GM23338 (cell line): ENCODE measurements at regions not wholly inside any gene's neighbourhood (a gene's known extent, or its start where the extent isn't known, plus 50 kb on each side); places are given as distances from the start of the nearest gene placed in this dataset.

Source experiments
- ATAC-seq: fragments of 200-7000 bp; cut with Tn5 transposase; 3 replicates; pipeline ENCODE4 v1.9.1; 2020
- DNase-seq: peaks from one replicate; pipeline ENCODE4 v3.0.0-alpha.2; 2015; ENCODE audit warnings: low spot score
- H2AFZ ChIP-seq: fragments of 200-600 bp; sonication (generic); 2 replicates; pipeline ENCODE4 v1.8.0; 2016; ENCODE audit warnings: antibody characterized with exemption, mild to moderate bottlenecking, moderate library complexity
- H3F3A ChIP-seq: fragments of 200-600 bp; sonication (generic); replicated peaks from 2 replicates; pipeline ENCODE4 v1.8.0; 2017; ENCODE audit warnings: antibody characterized with exemption, mixed run types, low read depth
- H3K27ac ChIP-seq: fragments of 200-600 bp; sonication (generic); 2 replicates; pipeline ENCODE4 v1.6.1; 2016; ENCODE audit warnings: low read depth
- H3K27me3 ChIP-seq: fragments of 200-600 bp; sonication (generic); 2 replicates; pipeline ENCODE4 v1.8.0; 2016; ENCODE audit warnings: mild to moderate bottlenecking, mixed run types, moderate library complexity; ENCODE audit not compliant: insufficient read depth
- H3K36me3 ChIP-seq: fragments of 200-600 bp; sonication (generic); 2 replicates; pipeline ENCODE4 v1.8.0; 2016; ENCODE audit warnings: mild to moderate bottlenecking; ENCODE audit not compliant: insufficient read depth
- H3K4me1 ChIP-seq: fragments of 200-600 bp; sonication (generic); 2 replicates; pipeline ENCODE4 v1.8.0; 2016; ENCODE audit warnings: mild to moderate bottlenecking, moderate library complexity; ENCODE audit not compliant: insufficient read depth
- H3K4me2 ChIP-seq: fragments of 200-600 bp; sonication (generic); 2 replicates; pipeline ENCODE4 v1.7.1; 2017; ENCODE audit warnings: mixed run types
- H3K4me3 ChIP-seq: fragments of 200-600 bp; sonication (generic); 2 replicates; pipeline ENCODE4 v1.6.1; 2016; ENCODE audit warnings: mixed run types
- H3K79me2 ChIP-seq: fragments of 200-600 bp; sonication (generic); replicated peaks from 2 replicates; pipeline ENCODE4 v1.8.0; 2017; ENCODE audit warnings: mild to moderate bottlenecking; ENCODE audit not compliant: insufficient read depth
- H3K9me2 ChIP-seq: fragments of 200-600 bp; sonication (generic); 2 replicates; pipeline ENCODE4 v1.8.0; 2017; ENCODE audit not compliant: insufficient read depth
- H4K20me1 ChIP-seq: fragments of 200-600 bp; sonication (generic); replicated peaks from 2 replicates; pipeline ENCODE4 v1.8.0; 2017; ENCODE audit warnings: mild to moderate bottlenecking; ENCODE audit not compliant: insufficient read depth
- H3K27ac Mint-ChIP-seq: 2 replicates; pipeline ENCODE4 v1.8.0; 2020; ENCODE audit warnings: inconsistent platforms, mild to moderate bottlenecking, moderate library complexity, mixed read lengths
- H3K27me3 Mint-ChIP-seq: 3 replicates; pipeline ENCODE4 v1.8.0; 2022; ENCODE audit warnings: low read depth, mild to moderate bottlenecking, moderate library complexity, mixed read lengths, inconsistent platforms; ENCODE audit not compliant: insufficient read depth, poor library complexity
- H3K36me3 Mint-ChIP-seq: 3 replicates; pipeline ENCODE4 v1.8.0; 2021; ENCODE audit warnings: low read depth, mild to moderate bottlenecking, inconsistent platforms, moderate library complexity, mixed read lengths
- H3K4me1 Mint-ChIP-seq: 3 replicates; pipeline ENCODE4 v1.8.0; 2020; ENCODE audit warnings: mild to moderate bottlenecking, inconsistent platforms, mixed read lengths
- H3K4me3 Mint-ChIP-seq: 3 replicates; pipeline ENCODE4 v1.8.0; 2021; ENCODE audit warnings: moderate library complexity, mild to moderate bottlenecking, inconsistent platforms, mixed read lengths
- H3K9me3 Mint-ChIP-seq: 3 replicates; pipeline ENCODE4 v1.8.0; 2020; ENCODE audit warnings: moderate library complexity, mild to moderate bottlenecking, inconsistent platforms, mixed read lengths
- CREB1 ChIP-seq: fragments of 250-450 bp; sonication (Bioruptor Pico); IDR thresholded peaks from 2 replicates; pipeline ENCODE4 v1.5.0; 2020; ENCODE audit warnings: low read depth, mild to moderate bottlenecking, moderate library complexity
- EZH2phosphoT487 ChIP-seq: fragments of 200-600 bp; sonication (generic); IDR thresholded peaks from one replicate; pipeline ENCODE4 v1.8.1; 2018; ENCODE audit warnings: antibody characterized with exemption; ENCODE audit not compliant: unreplicated experiment
- NANOG ChIP-seq: IDR thresholded peaks from 2 replicates; pipeline ENCODE4 v1.6.1; 2016; ENCODE audit warnings: antibody characterized with exemption, borderline replicate concordance
- POLR2AphosphoS5 ChIP-seq: IDR thresholded peaks from 2 replicates; pipeline ENCODE4 v1.6.1; 2016; ENCODE audit warnings: antibody characterized with exemption, low read depth
- ZNF114 ChIP-seq: fragments of 250-450 bp; sonication (Bioruptor Pico); IDR thresholded peaks from 2 replicates; pipeline ENCODE4 v1.5.0; 2020; ENCODE audit warnings: mild to moderate bottlenecking, moderate library complexity
- ZNF331 ChIP-seq: fragments of 250-450 bp; sonication (Bioruptor Pico); IDR thresholded peaks from 2 replicates; pipeline ENCODE4 v1.5.0; 2020; ENCODE audit warnings: low read depth, mild to moderate bottlenecking, moderate library complexity
- TF ChIP-seq, protein P1 (sequence below): IDR thresholded peaks from 2 replicates; pipeline ENCODE4 v1.6.1; 2016; ENCODE audit warnings: antibody characterized with exemption
- TF ChIP-seq, protein P2 (sequence below): fragments of 250-450 bp; sonication (Bioruptor Pico); IDR thresholded peaks from 2 replicates; pipeline ENCODE4 v1.5.0; 2020; ENCODE audit warnings: mild to moderate bottlenecking, moderate library complexity

DNA sequence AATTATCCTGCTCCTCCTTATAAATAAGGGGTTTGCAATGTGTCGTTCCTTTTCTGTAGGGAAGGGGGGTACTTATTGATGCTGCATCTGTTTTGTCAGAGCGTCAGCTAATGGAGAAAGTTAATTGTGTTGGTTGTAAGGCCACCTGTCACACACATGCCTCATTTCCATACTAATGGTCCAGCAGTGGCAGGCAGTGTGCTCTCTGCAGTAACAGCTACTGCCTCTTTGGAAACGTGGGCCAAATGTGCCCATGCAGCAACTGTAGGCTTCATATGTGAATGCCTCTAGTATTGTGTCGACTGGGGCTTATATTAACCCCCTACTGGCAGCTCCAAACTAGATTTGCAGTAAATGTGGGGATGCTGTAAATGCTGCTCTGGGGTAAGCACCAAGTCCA lies 56.3 kb upstream of the OLIG3 start:
- H3K4me3 Mint-ChIP-seq, result no peak overlapping the region
- TF ChIP-seq ZNF331, result no peak
- no peak for TF ChIP-seq EZH2phosphoT487
- TF ChIP-seq NANOG, result no peak
- TF ChIP-seq, protein P1, sequence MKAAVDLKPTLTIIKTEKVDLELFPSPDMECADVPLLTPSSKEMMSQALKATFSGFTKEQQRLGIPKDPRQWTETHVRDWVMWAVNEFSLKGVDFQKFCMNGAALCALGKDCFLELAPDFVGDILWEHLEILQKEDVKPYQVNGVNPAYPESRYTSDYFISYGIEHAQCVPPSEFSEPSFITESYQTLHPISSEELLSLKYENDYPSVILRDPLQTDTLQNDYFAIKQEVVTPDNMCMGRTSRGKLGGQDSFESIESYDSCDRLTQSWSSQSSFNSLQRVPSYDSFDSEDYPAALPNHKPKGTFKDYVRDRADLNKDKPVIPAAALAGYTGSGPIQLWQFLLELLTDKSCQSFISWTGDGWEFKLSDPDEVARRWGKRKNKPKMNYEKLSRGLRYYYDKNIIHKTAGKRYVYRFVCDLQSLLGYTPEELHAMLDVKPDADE, result no peak
- TF ChIP-seq, protein P2, sequence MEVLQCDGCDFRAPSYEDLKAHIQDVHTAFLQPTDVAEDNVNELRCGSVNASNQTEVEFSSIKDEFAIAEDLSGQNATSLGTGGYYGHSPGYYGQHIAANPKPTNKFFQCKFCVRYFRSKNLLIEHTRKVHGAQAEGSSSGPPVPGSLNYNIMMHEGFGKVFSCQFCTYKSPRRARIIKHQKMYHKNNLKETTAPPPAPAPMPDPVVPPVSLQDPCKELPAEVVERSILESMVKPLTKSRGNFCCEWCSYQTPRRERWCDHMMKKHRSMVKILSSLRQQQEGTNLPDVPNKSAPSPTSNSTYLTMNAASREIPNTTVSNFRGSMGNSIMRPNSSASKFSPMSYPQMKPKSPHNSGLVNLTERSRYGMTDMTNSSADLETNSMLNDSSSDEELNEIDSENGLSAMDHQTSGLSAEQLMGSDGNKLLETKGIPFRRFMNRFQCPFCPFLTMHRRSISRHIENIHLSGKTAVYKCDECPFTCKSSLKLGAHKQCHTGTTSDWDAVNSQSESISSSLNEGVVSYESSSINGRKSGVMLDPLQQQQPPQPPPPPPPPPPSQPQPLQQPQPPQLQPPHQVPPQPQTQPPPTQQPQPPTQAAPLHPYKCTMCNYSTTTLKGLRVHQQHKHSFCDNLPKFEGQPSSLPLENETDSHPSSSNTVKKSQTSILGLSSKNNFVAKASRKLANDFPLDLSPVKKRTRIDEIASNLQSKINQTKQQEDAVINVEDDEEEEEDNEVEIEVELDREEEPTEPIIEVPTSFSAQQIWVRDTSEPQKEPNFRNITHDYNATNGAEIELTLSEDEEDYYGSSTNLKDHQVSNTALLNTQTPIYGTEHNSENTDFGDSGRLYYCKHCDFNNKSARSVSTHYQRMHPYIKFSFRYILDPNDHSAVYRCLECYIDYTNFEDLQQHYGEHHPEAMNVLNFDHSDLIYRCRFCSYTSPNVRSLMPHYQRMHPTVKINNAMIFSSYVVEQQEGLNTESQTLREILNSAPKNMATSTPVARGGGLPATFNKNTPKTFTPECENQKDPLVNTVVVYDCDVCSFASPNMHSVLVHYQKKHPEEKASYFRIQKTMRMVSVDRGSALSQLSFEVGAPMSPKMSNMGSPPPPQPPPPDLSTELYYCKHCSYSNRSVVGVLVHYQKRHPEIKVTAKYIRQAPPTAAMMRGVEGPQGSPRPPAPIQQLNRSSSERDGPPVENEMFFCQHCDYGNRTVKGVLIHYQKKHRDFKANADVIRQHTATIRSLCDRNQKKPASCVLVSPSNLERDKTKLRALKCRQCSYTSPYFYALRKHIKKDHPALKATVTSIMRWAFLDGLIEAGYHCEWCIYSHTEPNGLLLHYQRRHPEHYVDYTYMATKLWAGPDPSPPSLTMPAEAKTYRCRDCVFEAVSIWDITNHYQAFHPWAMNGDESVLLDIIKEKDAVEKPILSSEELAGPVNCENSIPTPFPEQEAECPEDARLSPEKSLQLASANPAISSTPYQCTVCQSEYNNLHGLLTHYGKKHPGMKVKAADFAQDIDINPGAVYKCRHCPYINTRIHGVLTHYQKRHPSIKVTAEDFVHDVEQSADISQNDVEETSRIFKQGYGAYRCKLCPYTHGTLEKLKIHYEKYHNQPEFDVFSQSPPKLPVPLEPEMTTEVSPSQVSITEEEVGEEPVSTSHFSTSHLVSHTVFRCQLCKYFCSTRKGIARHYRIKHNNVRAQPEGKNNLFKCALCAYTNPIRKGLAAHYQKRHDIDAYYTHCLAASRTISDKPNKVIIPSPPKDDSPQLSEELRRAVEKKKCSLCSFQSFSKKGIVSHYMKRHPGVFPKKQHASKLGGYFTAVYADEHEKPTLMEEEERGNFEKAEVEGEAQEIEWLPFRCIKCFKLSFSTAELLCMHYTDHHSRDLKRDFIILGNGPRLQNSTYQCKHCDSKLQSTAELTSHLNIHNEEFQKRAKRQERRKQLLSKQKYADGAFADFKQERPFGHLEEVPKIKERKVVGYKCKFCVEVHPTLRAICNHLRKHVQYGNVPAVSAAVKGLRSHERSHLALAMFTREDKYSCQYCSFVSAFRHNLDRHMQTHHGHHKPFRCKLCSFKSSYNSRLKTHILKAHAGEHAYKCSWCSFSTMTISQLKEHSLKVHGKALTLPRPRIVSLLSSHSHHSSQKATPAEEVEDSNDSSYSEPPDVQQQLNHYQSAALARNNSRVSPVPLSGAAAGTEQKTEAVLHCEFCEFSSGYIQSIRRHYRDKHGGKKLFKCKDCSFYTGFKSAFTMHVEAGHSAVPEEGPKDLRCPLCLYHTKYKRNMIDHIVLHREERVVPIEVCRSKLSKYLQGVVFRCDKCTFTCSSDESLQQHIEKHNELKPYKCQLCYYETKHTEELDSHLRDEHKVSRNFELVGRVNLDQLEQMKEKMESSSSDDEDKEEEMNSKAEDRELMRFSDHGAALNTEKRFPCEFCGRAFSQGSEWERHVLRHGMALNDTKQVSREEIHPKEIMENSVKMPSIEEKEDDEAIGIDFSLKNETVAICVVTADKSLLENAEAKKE (CRISPR knock-in tag), result no peak
- TF ChIP-seq CREB1 (CRISPR knock-in tag), result no peak
- TF ChIP-seq ZNF114 (CRISPR knock-in tag), result no peak
- TF ChIP-seq POLR2AphosphoS5, result no peak
- no peaks in the 10 kb centered on the region for H4K20me1 ChIP-seq
- ATAC-seq (peak; percentile 90), DNase-seq (peak; percentile 26)
- H3K4me1 Mint-ChIP-seq, result peaks cover 42% of the 10 kb centered on the region
- no peaks in the 10 kb centered on the region for H3K36me3 ChIP-seq
- H3F3A ChIP-seq, result no peaks in the 10 kb centered on the region
- H3K4me3 ChIP-seq, result no peak overlapping the region
- peaks cover 12% of the 10 kb centered on the region for H3K9me2 ChIP-seq
- no peak overlapping the region for H2AFZ ChIP-seq
- H3K27ac Mint-ChIP-seq, result no peak overlapping the region
- no peak overlapping the region for H3K27ac ChIP-seq
- no peaks in the 10 kb centered on the region for H3K9me3 Mint-ChIP-seq
- no peaks in the 10 kb centered on the region for H3K27me3 ChIP-seq
- H3K36me3 Mint-ChIP-seq, result no peaks in the 10 kb centered on the region
- no peaks in the 10 kb centered on the region for H3K79me2 ChIP-seq
- H3K4me1 ChIP-seq, result peaks cover 39% of the 10 kb centered on the region
- no peaks in the 10 kb centered on the region for H3K27me3 Mint-ChIP-seq
- H3K4me2 ChIP-seq, result 0 out of 2 replicates have a peak overlapping the region, but pooled peaks have one; percentile 42
